Spinal cord (tissue), 9 donors: ENCODE measurements at regions not wholly inside any gene's neighbourhood (a gene's known extent, or its start where the extent isn't known, plus 50 kb on each side); places are given as distances from the start of the nearest gene placed in this dataset.
"Not testable (repeated sequence)": the region's sequence is repeated elsewhere in the genome, so short reads cannot be mapped to it uniquely, and the experiment has no call there.

Experiments used
- DNase-seq, 6 donors: peaks; one replicate each; pipeline versions ENCODE4 v3.0.0 to v3.0.0-alpha.2; 2013 to 2015; ENCODE audit warnings: low spot score in 6 of 6, low read depth in 4 of 6
- H3K27ac ChIP-seq: one replicate; pipeline ENCODE4 v1.5.1; 2013; ENCODE audit warnings: low read depth, low read length, control low read depth
- H3K27me3 ChIP-seq: one replicate; pipeline ENCODE4 v1.6.1; 2013; ENCODE audit warnings: low read length; ENCODE audit not compliant: control insufficient read depth, insufficient read depth
- H3K36me3 ChIP-seq: one replicate; pipeline ENCODE4 v1.6.1; 2013; ENCODE audit warnings: low read length; ENCODE audit not compliant: control insufficient read depth, insufficient read depth
- H3K4me1 ChIP-seq: one replicate; pipeline ENCODE4 v1.6.1; 2013; ENCODE audit warnings: low read length; ENCODE audit not compliant: control insufficient read depth, insufficient read depth
- H3K4me3 ChIP-seq: one replicate; pipeline ENCODE4 v1.5.1; 2013; ENCODE audit warnings: low read depth, low read length, control low read depth
- H3K9me3 ChIP-seq: one replicate; pipeline ENCODE4 v1.6.1; 2013; ENCODE audit warnings: low read length; ENCODE audit not compliant: control insufficient read depth, insufficient read depth
- WGBS: methylation state at CpG from one replicate; pipeline ENCODE4 v1.1.5; 2013; ENCODE audit warnings: missing lambda C conversion rate; ENCODE audit not compliant: insufficient coverage; 5-methylcytosine and 5-hydroxymethylcytosine counted together
- donor health status: healthy.

GRCh38 chr2:89177004-89177403, 485.5 kb downstream of the RPIA start:
- H3K27ac ChIP-seq, H3K9me3 ChIP-seq, H3K27me3 ChIP-seq, H3K36me3 ChIP-seq, H3K4me1 ChIP-seq, DNase-seq, H3K4me3 ChIP-seq: not testable (repeated sequence)

- H3K4me1 ChIP-seq, H3K27me3 ChIP-seq, DNase-seq, H3K4me3 ChIP-seq, H3K36me3 ChIP-seq, H3K9me3 ChIP-seq, H3K27ac ChIP-seq: not testable (repeated sequence)
- WGBS, result no CpG with 5 or more reads among the region's 4 CpGs
These were observed 490.7 kb downstream of the RPIA start for GRCh38 chr2:89182221-89182620.

- not testable (repeated sequence) for H3K4me1 ChIP-seq, H3K4me3 ChIP-seq, H3K27me3 ChIP-seq, H3K27ac ChIP-seq, DNase-seq, H3K36me3 ChIP-seq, H3K9me3 ChIP-seq
- no CpG with 5 or more reads among the region's 1 CpG for WGBS
These were observed 493.3 kb downstream of the RPIA start for GRCh38 chr2:89184746-89185145.

DNA sequence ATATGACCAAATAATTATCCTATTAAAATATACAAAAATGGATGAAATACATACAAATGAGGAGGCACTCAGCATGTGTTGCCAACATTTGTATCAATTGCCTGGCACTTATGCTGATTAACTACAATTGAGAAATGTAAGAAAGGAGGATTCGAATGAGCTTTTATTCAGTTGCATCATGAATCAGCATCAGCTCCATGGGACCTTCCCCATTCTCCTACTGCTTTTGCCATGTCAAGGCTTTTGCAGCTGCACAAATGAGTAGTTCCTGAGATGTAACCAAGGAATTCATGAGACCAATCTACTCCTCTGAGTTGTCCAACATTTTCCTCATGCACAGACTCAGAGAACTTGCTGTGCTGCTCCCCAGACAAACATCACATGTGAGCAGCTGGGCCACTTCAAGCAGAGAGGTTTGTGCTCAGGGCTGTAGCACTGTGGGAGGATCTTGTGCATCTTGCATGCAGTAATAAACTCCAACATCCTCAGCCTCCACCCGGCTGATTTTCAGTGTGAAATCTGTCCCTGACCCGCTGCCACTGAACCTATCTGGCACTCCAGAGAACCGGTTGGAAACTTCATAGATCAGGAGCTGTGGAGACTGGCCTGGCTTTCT, 504.3 kb downstream of the RPIA start:
- H3K36me3 ChIP-seq, H3K27ac ChIP-seq, DNase-seq, H3K27me3 ChIP-seq, H3K4me1 ChIP-seq, H3K9me3 ChIP-seq, H3K4me3 ChIP-seq: not testable (repeated sequence)
- no CpG with 5 or more reads among the region's 4 CpGs for WGBS

DNA sequence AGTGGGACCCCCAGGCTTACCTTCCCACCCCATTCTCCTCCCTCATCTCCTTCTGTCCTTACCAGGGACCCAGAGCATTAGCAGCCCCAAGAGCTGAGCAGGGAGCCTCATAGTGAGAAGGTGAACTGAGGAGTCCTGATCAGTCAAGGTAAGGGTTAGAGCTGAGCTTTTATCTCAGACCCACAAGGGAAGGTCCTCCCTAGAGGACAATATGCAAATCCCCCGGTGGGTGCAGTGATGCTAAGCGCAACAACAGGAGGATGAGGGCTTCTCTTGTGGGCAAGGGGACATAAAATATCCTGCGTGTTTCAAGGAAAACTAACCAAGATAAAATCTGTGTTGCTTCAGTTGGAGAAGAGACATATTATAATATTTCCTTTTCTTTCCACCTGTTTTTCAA, 505.2 kb downstream of the RPIA start:
- H3K27me3 ChIP-seq, H3K27ac ChIP-seq, H3K36me3 ChIP-seq, H3K4me3 ChIP-seq, DNase-seq, H3K4me1 ChIP-seq, H3K9me3 ChIP-seq: not testable (repeated sequence)
- whole genome bisulfite sequencing, result no CpG with 5 or more reads among the region's 3 CpGs

DNA sequence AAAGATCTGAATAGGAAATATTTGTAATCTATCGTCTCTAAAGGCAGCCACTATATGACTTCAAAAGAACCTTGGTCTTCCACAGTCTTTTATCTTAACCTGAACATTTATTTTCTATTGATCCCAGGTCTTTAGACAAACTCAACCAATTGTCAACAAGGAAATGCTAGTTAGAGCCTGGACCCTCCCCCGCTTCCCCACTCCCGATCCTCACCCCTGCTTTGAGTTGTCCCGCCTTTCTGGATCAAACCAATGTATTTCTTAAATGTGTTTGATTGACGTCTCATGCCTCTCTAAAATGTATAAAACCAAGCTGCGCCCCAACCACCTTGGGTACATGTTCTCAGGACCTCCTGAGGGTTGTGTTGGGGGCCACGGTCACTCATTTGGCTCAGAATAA, 506.6 kb downstream of the RPIA start:
- H3K27me3 ChIP-seq, H3K4me3 ChIP-seq, DNase-seq, H3K36me3 ChIP-seq, H3K4me1 ChIP-seq, H3K27ac ChIP-seq, H3K9me3 ChIP-seq: not testable (repeated sequence)
- no CpG with 5 or more reads among the region's 7 CpGs for WGBS

DNA sequence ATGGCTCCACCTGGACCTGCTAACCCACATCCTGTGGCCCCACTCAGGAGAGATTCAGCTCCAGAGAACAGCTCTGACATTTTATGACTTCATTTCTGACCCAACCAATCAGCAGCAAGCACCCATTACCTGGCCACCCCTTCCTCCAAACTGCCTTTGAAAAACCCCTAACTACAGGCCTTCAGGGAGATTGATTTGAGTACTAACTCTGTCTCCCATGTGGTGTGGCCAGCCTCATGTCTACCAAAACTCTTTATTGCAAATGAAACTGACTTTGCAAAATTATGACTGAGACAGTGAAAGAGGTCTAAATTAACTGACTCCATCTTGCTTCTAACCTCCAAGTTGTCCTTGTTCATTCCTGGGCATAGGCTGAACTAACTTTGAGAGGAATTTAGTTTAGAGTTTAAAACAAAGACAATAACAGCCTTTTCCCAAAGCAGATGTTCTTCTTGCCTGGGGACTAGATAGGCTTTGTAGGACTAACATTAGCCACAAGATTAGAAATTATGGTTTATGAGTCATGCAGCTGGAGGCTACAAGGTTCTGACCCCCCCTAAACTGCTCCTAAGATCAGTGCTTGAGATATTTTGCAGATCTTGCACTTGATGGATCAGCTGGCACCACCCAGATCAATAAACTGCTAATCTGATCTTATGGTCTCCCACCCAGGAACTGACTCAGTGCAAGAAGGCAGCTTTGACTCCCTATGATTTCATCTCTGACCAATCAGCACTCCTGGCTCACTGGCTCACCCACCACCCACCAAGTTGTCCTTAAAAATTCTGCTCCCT, 508.2 kb downstream of the RPIA start:
- not testable (repeated sequence) for H3K4me3 ChIP-seq, H3K27me3 ChIP-seq, H3K4me1 ChIP-seq, H3K36me3 ChIP-seq, DNase-seq, H3K9me3 ChIP-seq, H3K27ac ChIP-seq

DNA sequence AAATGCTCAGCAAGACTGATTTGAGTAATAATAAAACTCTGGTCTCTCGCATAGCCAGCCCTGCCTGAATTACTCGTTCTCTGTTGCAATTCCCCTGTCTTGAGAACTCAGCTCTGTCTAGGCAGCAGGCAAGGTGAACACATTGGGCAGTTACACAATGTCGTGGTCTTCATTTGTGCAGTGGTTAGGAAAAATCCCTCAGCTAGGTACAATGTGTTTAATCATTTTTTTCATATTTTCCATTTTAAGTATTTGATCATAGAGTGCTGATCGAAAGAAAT, 508.7 kb downstream of the RPIA start:
- H3K9me3 ChIP-seq, DNase-seq, H3K27ac ChIP-seq, H3K36me3 ChIP-seq, H3K27me3 ChIP-seq, H3K4me1 ChIP-seq, H3K4me3 ChIP-seq: not testable (repeated sequence)
- WGBS, result 78% methylated on average over 2 of the region's 4 CpGs

GRCh38 chr2:89202518-89202917, 511.0 kb downstream of the RPIA start:
- not testable (repeated sequence) for H3K36me3 ChIP-seq, H3K27ac ChIP-seq, H3K4me1 ChIP-seq, H3K9me3 ChIP-seq, H3K4me3 ChIP-seq, DNase-seq, H3K27me3 ChIP-seq
- 60% methylated on average over 1 of the region's 1 CpG for WGBS

GRCh38 chr2:89205153-89205552, 513.7 kb downstream of the RPIA start:
- not testable (repeated sequence) for DNase-seq, H3K9me3 ChIP-seq
- WGBS, result 23% methylated on average over 5 of the region's 11 CpGs

More at GRCh38 chr2:89205153-89205552, 513.7 kb downstream of the RPIA start:
- H3K27ac ChIP-seq, H3K27me3 ChIP-seq, H3K4me3 ChIP-seq, H3K4me1 ChIP-seq, H3K36me3 ChIP-seq: not testable (repeated sequence)
